Activated T-cell treated with anti-CD3 and anti-CD28 coated beads, Interleukin-2, amount 50 U/mL, for 72 hours (primary cell): ENCODE measurements at regions not wholly inside any gene's neighbourhood (a gene's known extent, or its start where the extent isn't known, plus 50 kb on each side); places are given as distances from the start of the nearest gene placed in this dataset.

ENCODE experiments used
- ATAC-seq, 2 donors: fragments of 150-1000 bp; cut with Tn5 transposase; replicated peaks in 1 of 2; 2 replicates each; pipeline ENCODE4 v1.10.0; 2021; ENCODE audit warnings: moderate library complexity in 2 of 2, mild to moderate bottlenecking in 1 of 2
- DNase-seq, 2 donors: peaks; one replicate each; pipeline ENCODE4 v3.0.0; 2021 to 2022; ENCODE audit warnings: mixed read lengths in 1 of 2
- H3K27ac Mint-ChIP-seq: one replicate; pipeline ENCODE4 v1.8.0; 2022; ENCODE audit warnings: mild to moderate bottlenecking, moderate library complexity, mixed read lengths
- H3K27me3 Mint-ChIP-seq: one replicate; pipeline ENCODE4 v1.8.0; 2022; ENCODE audit warnings: low read depth, mixed read lengths
- H3K36me3 Mint-ChIP-seq, 2 donors: one replicate each; pipeline ENCODE4 v1.8.0; 2022; ENCODE audit warnings: mixed read lengths in 2 of 2, mild to moderate bottlenecking in 1 of 2; ENCODE audit not compliant: insufficient read depth in 2 of 2
- H3K4me1 Mint-ChIP-seq: one replicate; pipeline ENCODE4 v1.8.0; 2022; ENCODE audit warnings: low read depth, mixed read lengths
- H3K4me3 Mint-ChIP-seq, 2 donors: one replicate each; pipeline ENCODE4 v1.8.0; 2022; ENCODE audit warnings: mild to moderate bottlenecking in 2 of 2, mixed read lengths in 2 of 2, moderate library complexity in 2 of 2
- H3K9me3 Mint-ChIP-seq, 2 donors: one replicate each; pipeline ENCODE4 v1.8.0; 2022; ENCODE audit warnings: mixed read lengths in 2 of 2

GRCh38 chr6:146879406-146880117 is 280.8 kb downstream of the ADGB start:
- Mint-ChIP-seq H3K4me3 (no peak overlapping the region), H3K27ac (no peak overlapping the region), H3K9me3 (peaks cover 2 to 3% of the 10 kb centered on the region in 2 donors), H3K36me3 (peaks cover 1% of the 10 kb centered on the region in 2 donors), H3K4me1 (peaks cover 40% of the 10 kb centered on the region), H3K27me3 (no peaks in the 10 kb centered on the region)
- ATAC-seq, result no peak
- no peak for DNase-seq

GRCh38 chr6:146881228-146882181 is 282.7 kb downstream of the ADGB start:
- H3K4me3 Mint-ChIP-seq, result no peak overlapping the region
- DNase-seq (no peak), ATAC-seq (no peak)
- no peaks in the 10 kb centered on the region for H3K27me3 Mint-ChIP-seq
- H3K36me3 Mint-ChIP-seq, result peaks cover 1% of the 10 kb centered on the region in 2 donors
- H3K9me3 Mint-ChIP-seq, result peaks cover 2 to 3% of the 10 kb centered on the region in 2 donors
- no peak overlapping the region for H3K27ac Mint-ChIP-seq
- H3K4me1 Mint-ChIP-seq, result peaks cover 31% of the 10 kb centered on the region

GRCh38 chr6:146883640-146884531 is 285.1 kb downstream of the ADGB start:
- H3K27me3 Mint-ChIP-seq, result no peaks in the 10 kb centered on the region
- H3K4me3 Mint-ChIP-seq, result no peak overlapping the region
- peaks cover 2 to 3% of the 10 kb centered on the region in 2 donors for H3K9me3 Mint-ChIP-seq
- no peak overlapping the region for H3K27ac Mint-ChIP-seq
- no peak for ATAC-seq
- peaks cover 0 to 1% of the 10 kb centered on the region in 2 donors for H3K36me3 Mint-ChIP-seq
- peaks cover 11% of the 10 kb centered on the region for H3K4me1 Mint-ChIP-seq
- no peak for DNase-seq

GRCh38 chr6:146884728-146885127 is 286.0 kb downstream of the ADGB start:
- peaks cover 0 to 1% of the 10 kb centered on the region in 2 donors for H3K36me3 Mint-ChIP-seq
- H3K27ac Mint-ChIP-seq, result no peak overlapping the region
- no peaks in the 10 kb centered on the region for H3K27me3 Mint-ChIP-seq
- H3K4me3 Mint-ChIP-seq, result no peak overlapping the region
- no peak for DNase-seq
- no peaks in the 10 kb centered on the region for H3K9me3 Mint-ChIP-seq
- peaks cover 6% of the 10 kb centered on the region for H3K4me1 Mint-ChIP-seq
- ATAC-seq, result no peak

- H3K4me3 Mint-ChIP-seq, result no peak overlapping the region
- ATAC-seq (no peak), DNase-seq (no peak)
- no peak overlapping the region for H3K27ac Mint-ChIP-seq
- no peaks in the 10 kb centered on the region for H3K9me3 Mint-ChIP-seq
- no peaks in the 10 kb centered on the region for H3K27me3 Mint-ChIP-seq
- H3K36me3 Mint-ChIP-seq, result no peaks in the 10 kb centered on the region
- H3K4me1 Mint-ChIP-seq, result peaks cover 3% of the 10 kb centered on the region
These were observed 287.1 kb downstream of the ADGB start for GRCh38 chr6:146885708-146886457.

GRCh38 chr6:146886587-146887446 is 288.0 kb downstream of the ADGB start:
- Mint-ChIP-seq H3K27ac (no peak overlapping the region), H3K4me3 (no peak overlapping the region), H3K9me3 (no peaks in the 10 kb centered on the region), H3K4me1 (peaks cover 2% of the 10 kb centered on the region), H3K27me3 (no peaks in the 10 kb centered on the region), H3K36me3 (no peaks in the 10 kb centered on the region)
- ATAC-seq (no peak), DNase-seq (no peak)

- H3K4me3 Mint-ChIP-seq, result no peak overlapping the region
- no peaks in the 10 kb centered on the region for H3K27me3 Mint-ChIP-seq
- H3K36me3 Mint-ChIP-seq, result no peaks in the 10 kb centered on the region
- H3K4me1 Mint-ChIP-seq, result peaks cover 9% of the 10 kb centered on the region
- no peaks in the 10 kb centered on the region for H3K9me3 Mint-ChIP-seq
- no peak for DNase-seq
- H3K27ac Mint-ChIP-seq, result no peak overlapping the region
- no peak for ATAC-seq
These were observed 288.8 kb downstream of the ADGB start for GRCh38 chr6:146887447-146888077.

GRCh38 chr6:146889303-146889702 is 290.5 kb downstream of the ADGB start:
- H3K9me3 Mint-ChIP-seq, result peaks cover 0 to 2% of the 10 kb centered on the region in 2 donors
- no peak overlapping the region for H3K27ac Mint-ChIP-seq
- ATAC-seq (no peak), DNase-seq (no peak)
- peaks cover 4% of the 10 kb centered on the region for H3K27me3 Mint-ChIP-seq
- H3K4me1 Mint-ChIP-seq, result peaks cover 13% of the 10 kb centered on the region
- H3K4me3 Mint-ChIP-seq, result no peak overlapping the region
- H3K36me3 Mint-ChIP-seq, result no peaks in the 10 kb centered on the region

GRCh38 chr6:146890172-146890571 is 291.4 kb downstream of the ADGB start:
- Mint-ChIP-seq H3K4me1 (peaks cover 13% of the 10 kb centered on the region), H3K4me3 (no peak overlapping the region), H3K27me3 (peaks cover 12% of the 10 kb centered on the region), H3K27ac (no peak overlapping the region), H3K36me3 (no peaks in the 10 kb centered on the region), H3K9me3 (peaks cover 0 to 7% of the 10 kb centered on the region in 2 donors)
- DNase-seq (no peak), ATAC-seq (no peak)

GRCh38 chr6:146890644-146891434 is 292.1 kb downstream of the ADGB start:
- peaks cover 13% of the 10 kb centered on the region for H3K4me1 Mint-ChIP-seq
- H3K36me3 Mint-ChIP-seq, result no peaks in the 10 kb centered on the region

More at GRCh38 chr6:146890644-146891434, 292.1 kb downstream of the ADGB start:
- H3K27me3 Mint-ChIP-seq, result peaks cover 15% of the 10 kb centered on the region
- ATAC-seq (no peak), DNase-seq (no peak)
- H3K27ac Mint-ChIP-seq, result no peak overlapping the region
- no peak overlapping the region for H3K4me3 Mint-ChIP-seq
- H3K9me3 Mint-ChIP-seq, result peaks cover 0 to 7% of the 10 kb centered on the region in 2 donors
